Heart left ventricle (tissue), 13 donors: ENCODE measurements at regions not wholly inside any gene's neighbourhood (a gene's known extent, or its start where the extent isn't known, plus 50 kb on each side); places are given as distances from the start of the nearest gene placed in this dataset.

Source experiments
- CTCF ChIP-seq, 12 donors: fragments of 200-600 bp; sonication (generic) in 4 of 12; IDR thresholded peaks; one replicate each; pipeline versions ENCODE4 v1.5.0 to v1.8.0; 2018 to 2022; ENCODE audit warnings: antibody characterized with exemption in 12 of 12, mild to moderate bottlenecking in 5 of 12
- POLR2A ChIP-seq, 2 donors: fragments of 450-650 bp; IDR thresholded peaks; one replicate each; pipeline ENCODE4 v1.6.1; 2017; ENCODE audit warnings: antibody characterized with exemption in 2 of 2, mild to moderate bottlenecking in 2 of 2, moderate library complexity in 2 of 2
- donor health status: ischemic (EF 13 %, LVEDD 7.1; RV severe dilation, severe dysfunction).
- donor health status: DM: no; HTN: yes; CAD: no.
- donor health status: DM: no; HTN: no; CAD: no.
- donor health status: ischemic (EF 25% LVEDD 6.9; RV normal size, moderate dysfunction).
- donor health status: ischemic (EF 25% LVEDD 5.7; RV mildly dilated, moderate dysfunction).
- donor health status: ischemic (EF 35%, LVEDD 5.7; RV mildly dilated, moderate dysfunction).
- donor health status: nonischemic (EF 11% LVEDD 7.7; RV severe dilation, severe dysfunction).
- donor health status: DM: yes; HTN: yes; CAD: no.
- donor health status: PGD.
- donor health status: ischemic (EF 29% LVEDD 5.4; RV normal size, mild dysfunction).
- donor health status: nonischemic (EF 23%, LVEDD 6.1; RV moderate dilation, normal function).

DNA sequence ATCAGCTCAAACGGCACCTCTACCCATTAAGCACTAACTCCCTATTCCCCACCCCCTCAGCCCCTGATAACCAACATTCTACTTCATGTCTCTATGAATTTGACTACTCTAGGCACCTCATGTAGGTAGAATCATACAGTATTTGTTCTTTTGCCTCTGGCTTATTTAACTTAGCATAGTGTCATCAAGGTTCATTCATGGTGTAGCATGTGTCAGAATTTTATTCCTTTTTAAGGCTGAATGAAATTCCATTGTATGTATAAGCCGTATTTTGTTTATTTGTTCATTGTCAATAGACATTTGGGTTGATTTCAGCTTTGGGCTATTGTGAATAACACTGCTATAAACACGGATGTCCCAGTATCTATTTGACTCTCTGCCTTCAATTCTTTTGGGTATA lies 794.9 kb upstream of the SOX9 start:
- TF ChIP-seq CTCF (IDR thresholded peaks at IDR 0.05): no peak
- no peak for TF ChIP-seq POLR2A (IDR thresholded peaks at IDR 0.05)
